SK-N-SH (cell line): ENCODE measurements at regions not wholly inside any gene's neighbourhood (a gene's known extent, or its start where the extent isn't known, plus 50 kb on each side); places are given as distances from the start of the nearest gene placed in this dataset.

Experiments used
- EP300 ChIP-seq, 2 experiments: IDR thresholded peaks; 2 replicates each; pipeline versions ENCODE4 v1.4.0 to v1.6.1; 2012; ENCODE audit warnings: borderline replicate concordance in 1 of 2, low read depth in 1 of 2, low read length in 1 of 2
- FOXM1 ChIP-seq: IDR thresholded peaks from 2 replicates; pipeline ENCODE4 v1.4.0; 2012; ENCODE audit warnings: low read depth, mild to moderate bottlenecking
- GABPA ChIP-seq: IDR thresholded peaks from 2 replicates; pipeline ENCODE4 v1.4.0; 2012; ENCODE audit warnings: low read depth, mild to moderate bottlenecking
- MXI1 ChIP-seq: IDR thresholded peaks from 2 replicates; pipeline ENCODE4 v1.6.1; 2012; ENCODE audit warnings: mild to moderate bottlenecking, low read depth, low read length, improper control_type of control experiment
- NFIC ChIP-seq: IDR thresholded peaks from 2 replicates; pipeline ENCODE4 v1.4.0; 2012; ENCODE audit warnings: borderline replicate concordance
- RXRA ChIP-seq: IDR thresholded peaks from 2 replicates; pipeline ENCODE4 v1.4.0; 2012; ENCODE audit warnings: low read depth, mild to moderate bottlenecking, borderline replicate concordance
- TAF1 ChIP-seq: IDR thresholded peaks from 2 replicates; pipeline ENCODE4 v1.6.1; 2012; ENCODE audit warnings: low read depth, mild to moderate bottlenecking, low read length, moderate library complexity, borderline replicate concordance
- TF ChIP-seq, protein P1 (sequence below): fragments of 200-600 bp; sonication (generic); IDR thresholded peaks from 2 replicates; pipeline ENCODE4 v1.6.1; 2017; ENCODE audit warnings: antibody characterized with exemption, mild to moderate bottlenecking, moderate library complexity
- TF ChIP-seq, protein P2 (sequence below): IDR thresholded peaks from 2 replicates; pipeline ENCODE4 v1.4.0; 2012; ENCODE audit warnings: low read depth
- TF ChIP-seq, protein P3 (sequence below): IDR thresholded peaks from 2 replicates; pipeline ENCODE4 v1.6.1; 2012; ENCODE audit warnings: mild to moderate bottlenecking, low read depth, low read length, moderate library complexity

DNA sequence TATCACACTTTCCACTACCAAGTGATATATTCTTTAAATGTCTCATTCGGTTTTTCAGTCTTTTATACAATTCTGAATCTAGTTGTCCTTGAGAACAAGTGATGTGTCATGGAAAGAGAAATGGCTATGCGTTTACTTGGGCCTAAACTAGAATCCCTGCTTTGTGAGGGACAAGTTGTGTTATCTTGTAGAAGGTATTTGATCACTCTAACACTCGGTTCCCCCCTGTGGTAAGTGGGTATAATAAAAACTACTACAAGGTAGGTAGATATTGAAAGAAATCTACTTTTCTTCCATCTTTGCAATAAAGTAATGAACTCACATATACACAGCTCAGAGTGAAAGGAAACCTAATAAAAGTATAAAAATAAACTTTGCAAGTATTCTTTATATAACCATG is 108.9 kb downstream of the MANEA start:
- TF ChIP-seq, protein P1, sequence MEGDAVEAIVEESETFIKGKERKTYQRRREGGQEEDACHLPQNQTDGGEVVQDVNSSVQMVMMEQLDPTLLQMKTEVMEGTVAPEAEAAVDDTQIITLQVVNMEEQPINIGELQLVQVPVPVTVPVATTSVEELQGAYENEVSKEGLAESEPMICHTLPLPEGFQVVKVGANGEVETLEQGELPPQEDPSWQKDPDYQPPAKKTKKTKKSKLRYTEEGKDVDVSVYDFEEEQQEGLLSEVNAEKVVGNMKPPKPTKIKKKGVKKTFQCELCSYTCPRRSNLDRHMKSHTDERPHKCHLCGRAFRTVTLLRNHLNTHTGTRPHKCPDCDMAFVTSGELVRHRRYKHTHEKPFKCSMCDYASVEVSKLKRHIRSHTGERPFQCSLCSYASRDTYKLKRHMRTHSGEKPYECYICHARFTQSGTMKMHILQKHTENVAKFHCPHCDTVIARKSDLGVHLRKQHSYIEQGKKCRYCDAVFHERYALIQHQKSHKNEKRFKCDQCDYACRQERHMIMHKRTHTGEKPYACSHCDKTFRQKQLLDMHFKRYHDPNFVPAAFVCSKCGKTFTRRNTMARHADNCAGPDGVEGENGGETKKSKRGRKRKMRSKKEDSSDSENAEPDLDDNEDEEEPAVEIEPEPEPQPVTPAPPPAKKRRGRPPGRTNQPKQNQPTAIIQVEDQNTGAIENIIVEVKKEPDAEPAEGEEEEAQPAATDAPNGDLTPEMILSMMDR = no peak
- TF ChIP-seq TAF1 = no peak
- no peak for TF ChIP-seq NFIC
- no peak for TF ChIP-seq EP300 (IDR thresholded peaks at IDR 0.05; ENCODE audit: borderline replicate concordance in 1 of 2, low read depth in 1 of 2, low read length in 1 of 2)
- TF ChIP-seq, protein P2, sequence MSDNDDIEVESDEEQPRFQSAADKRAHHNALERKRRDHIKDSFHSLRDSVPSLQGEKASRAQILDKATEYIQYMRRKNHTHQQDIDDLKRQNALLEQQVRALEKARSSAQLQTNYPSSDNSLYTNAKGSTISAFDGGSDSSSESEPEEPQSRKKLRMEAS = no peak
- no peak for TF ChIP-seq FOXM1
- TF ChIP-seq MXI1 = no peak
- TF ChIP-seq RXRA = no peak
- TF ChIP-seq, protein P3, sequence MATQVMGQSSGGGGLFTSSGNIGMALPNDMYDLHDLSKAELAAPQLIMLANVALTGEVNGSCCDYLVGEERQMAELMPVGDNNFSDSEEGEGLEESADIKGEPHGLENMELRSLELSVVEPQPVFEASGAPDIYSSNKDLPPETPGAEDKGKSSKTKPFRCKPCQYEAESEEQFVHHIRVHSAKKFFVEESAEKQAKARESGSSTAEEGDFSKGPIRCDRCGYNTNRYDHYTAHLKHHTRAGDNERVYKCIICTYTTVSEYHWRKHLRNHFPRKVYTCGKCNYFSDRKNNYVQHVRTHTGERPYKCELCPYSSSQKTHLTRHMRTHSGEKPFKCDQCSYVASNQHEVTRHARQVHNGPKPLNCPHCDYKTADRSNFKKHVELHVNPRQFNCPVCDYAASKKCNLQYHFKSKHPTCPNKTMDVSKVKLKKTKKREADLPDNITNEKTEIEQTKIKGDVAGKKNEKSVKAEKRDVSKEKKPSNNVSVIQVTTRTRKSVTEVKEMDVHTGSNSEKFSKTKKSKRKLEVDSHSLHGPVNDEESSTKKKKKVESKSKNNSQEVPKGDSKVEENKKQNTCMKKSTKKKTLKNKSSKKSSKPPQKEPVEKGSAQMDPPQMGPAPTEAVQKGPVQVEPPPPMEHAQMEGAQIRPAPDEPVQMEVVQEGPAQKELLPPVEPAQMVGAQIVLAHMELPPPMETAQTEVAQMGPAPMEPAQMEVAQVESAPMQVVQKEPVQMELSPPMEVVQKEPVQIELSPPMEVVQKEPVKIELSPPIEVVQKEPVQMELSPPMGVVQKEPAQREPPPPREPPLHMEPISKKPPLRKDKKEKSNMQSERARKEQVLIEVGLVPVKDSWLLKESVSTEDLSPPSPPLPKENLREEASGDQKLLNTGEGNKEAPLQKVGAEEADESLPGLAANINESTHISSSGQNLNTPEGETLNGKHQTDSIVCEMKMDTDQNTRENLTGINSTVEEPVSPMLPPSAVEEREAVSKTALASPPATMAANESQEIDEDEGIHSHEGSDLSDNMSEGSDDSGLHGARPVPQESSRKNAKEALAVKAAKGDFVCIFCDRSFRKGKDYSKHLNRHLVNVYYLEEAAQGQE = no peak
- no peak for TF ChIP-seq GABPA
